ENCODE measurements at regions not wholly inside any gene's neighbourhood (a gene's known extent, or its start where the extent isn't known, plus 50 kb on each side); places are given as distances from the start of the nearest gene placed in this dataset.

- peaks cover 8% of the 10 kb centered on the region for H3K4me1 ChIP-seq
- no peaks in the 10 kb centered on the region for H3K9me3 ChIP-seq
- no peak overlapping the region for H3K27ac ChIP-seq
- no peak for ATAC-seq
- DNase-seq, result no peak
- intact Hi-C loops (cut with DNase I), result no loop called here
- no peaks in the 10 kb centered on the region for H3K36me3 ChIP-seq (replicated peaks in 1 of 2; ENCODE audit: insufficient read depth in 1 of 2, low read depth in 2 of 2)
- H3K27me3 ChIP-seq, result no peaks in the 10 kb centered on the region
- TF ChIP-seq POLR2A (IDR thresholded peaks at IDR 0.05), result no peak
- TF ChIP-seq, protein P1, sequence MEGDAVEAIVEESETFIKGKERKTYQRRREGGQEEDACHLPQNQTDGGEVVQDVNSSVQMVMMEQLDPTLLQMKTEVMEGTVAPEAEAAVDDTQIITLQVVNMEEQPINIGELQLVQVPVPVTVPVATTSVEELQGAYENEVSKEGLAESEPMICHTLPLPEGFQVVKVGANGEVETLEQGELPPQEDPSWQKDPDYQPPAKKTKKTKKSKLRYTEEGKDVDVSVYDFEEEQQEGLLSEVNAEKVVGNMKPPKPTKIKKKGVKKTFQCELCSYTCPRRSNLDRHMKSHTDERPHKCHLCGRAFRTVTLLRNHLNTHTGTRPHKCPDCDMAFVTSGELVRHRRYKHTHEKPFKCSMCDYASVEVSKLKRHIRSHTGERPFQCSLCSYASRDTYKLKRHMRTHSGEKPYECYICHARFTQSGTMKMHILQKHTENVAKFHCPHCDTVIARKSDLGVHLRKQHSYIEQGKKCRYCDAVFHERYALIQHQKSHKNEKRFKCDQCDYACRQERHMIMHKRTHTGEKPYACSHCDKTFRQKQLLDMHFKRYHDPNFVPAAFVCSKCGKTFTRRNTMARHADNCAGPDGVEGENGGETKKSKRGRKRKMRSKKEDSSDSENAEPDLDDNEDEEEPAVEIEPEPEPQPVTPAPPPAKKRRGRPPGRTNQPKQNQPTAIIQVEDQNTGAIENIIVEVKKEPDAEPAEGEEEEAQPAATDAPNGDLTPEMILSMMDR (IDR thresholded peaks at IDR 0.05), result no peak
- WGBS, 2 donors, result 87 to 89% methylated on average over 8 of the region's 8 CpGs
- H3K4me3 ChIP-seq, result no peak overlapping the region
Observed at GRCh38 chr4:7120341-7120740, 52.5 kb upstream of the GRPEL1 start.

GRCh38 chr4:7118013-7118832, 50.4 kb upstream of the GRPEL1 start:
- ATAC-seq (no peak), DNase-seq (no peak)
- Histone ChIP-seq H3K27ac (no peak overlapping the region), H3K9me3 (no peaks in the 10 kb centered on the region), H3K4me1 (no peaks in the 10 kb centered on the region), H3K36me3 (replicated peaks in 1 of 2; ENCODE audit: insufficient read depth in 1 of 2, low read depth in 2 of 2) (no peaks in the 10 kb centered on the region), H3K4me3 (no peak overlapping the region), H3K27me3 (no peaks in the 10 kb centered on the region)
- intact Hi-C loops (cut with DNase I), result no loop called here
- TF ChIP-seq, protein P1 (IDR thresholded peaks at IDR 0.05), result no peak
- no peak for TF ChIP-seq POLR2A (IDR thresholded peaks at IDR 0.05)
- 64 to 75% methylated on average over 2 of the region's 2 CpGs for WGBS, 2 donors

Measured in body of pancreas (tissue), 4 donors.